HG03460 (cell line): ENCODE measurements at regions not wholly inside any gene's neighbourhood (a gene's known extent, or its start where the extent isn't known, plus 50 kb on each side); places are given as distances from the start of the nearest gene placed in this dataset.
A peak's percentile ranks its signal among the peaks of the same experiment; 100 is the strongest.

Experiments used
- ATAC-seq: cut with Tn5 transposase; IDR thresholded peaks from one replicate; pipeline ENCODE4 v1.9.1; 2021; ENCODE audit not compliant: unreplicated experiment

- ATAC-seq, result no peak
These were observed 198.9 kb upstream of the PIK3C3 start for GRCh38 chr18:41756141-41756540.

GRCh38 chr18:41754332-41754731 is 200.7 kb upstream of the PIK3C3 start:
- ATAC-seq, result no peak

GRCh38 chr18:41753826-41754225 is 201.2 kb upstream of the PIK3C3 start:
- ATAC-seq, result no peak

- no peak for ATAC-seq
These were observed 202.2 kb upstream of the PIK3C3 start for GRCh38 chr18:41752826-41753225.

GRCh38 chr18:41751652-41752051 is 203.4 kb upstream of the PIK3C3 start:
- ATAC-seq, result no peak

GRCh38 chr18:41751161-41751560 is 203.9 kb upstream of the PIK3C3 start:
- ATAC-seq, result no peak

- no peak for ATAC-seq
These were observed 207.3 kb upstream of the PIK3C3 start for GRCh38 chr18:41747723-41748242.

GRCh38 chr18:41745166-41746049 is 209.6 kb upstream of the PIK3C3 start:
- peak; percentile 81 for ATAC-seq

GRCh38 chr18:41744421-41745030 is 210.5 kb upstream of the PIK3C3 start:
- ATAC-seq, result no peak

- ATAC-seq, result no peak
These were observed 217.8 kb upstream of the PIK3C3 start for GRCh38 chr18:41737218-41737617.

- no peak for ATAC-seq
These were observed 220.1 kb upstream of the PIK3C3 start for GRCh38 chr18:41734917-41735316.

GRCh38 chr18:41732356-41732755 is 222.7 kb upstream of the PIK3C3 start:
- ATAC-seq, result no peak

GRCh38 chr18:41731884-41732283 is 223.2 kb upstream of the PIK3C3 start:
- ATAC-seq, result no peak

- ATAC-seq, result no peak
These were observed 230.8 kb upstream of the PIK3C3 start for GRCh38 chr18:41724195-41724594.

GRCh38 chr18:41721103-41721790 is 233.8 kb upstream of the PIK3C3 start:
- no peak for ATAC-seq

- ATAC-seq, result no peak
These were observed 234.8 kb upstream of the PIK3C3 start for GRCh38 chr18:41720226-41720625.

GRCh38 chr18:41719808-41720207 is 235.2 kb upstream of the PIK3C3 start:
- ATAC-seq, result no peak

GRCh38 chr18:41714872-41715271 is 240.2 kb upstream of the PIK3C3 start:
- ATAC-seq, result no peak

- no peak for ATAC-seq
These were observed 240.8 kb upstream of the PIK3C3 start for GRCh38 chr18:41713969-41714825.

- ATAC-seq, result no peak
These were observed 248.7 kb upstream of the PIK3C3 start for GRCh38 chr18:41706301-41706700.
